SU-DHL-6 (cell line): ENCODE measurements at regions not wholly inside any gene's neighbourhood (a gene's known extent, or its start where the extent isn't known, plus 50 kb on each side); places are given as distances from the start of the nearest gene placed in this dataset.

Experiments
- EZH2phosphoT487 ChIP-seq: fragments of 200-600 bp; sonication (generic), shearing (Covaris generic); conservative IDR thresholded peaks from 2 replicates; pipeline ENCODE4 v1.6.1; 2018; ENCODE audit warnings: mild to moderate bottlenecking, antibody characterized with exemption, low read length, moderate library complexity, mixed read lengths
- TF ChIP-seq, protein P1 (sequence below): fragments of 200-600 bp; sonication (generic); IDR thresholded peaks from one replicate; pipeline ENCODE4 v1.5.1; 2017; ENCODE audit warnings: antibody characterized with exemption, mild to moderate bottlenecking, low read length, moderate library complexity; ENCODE audit not compliant: insufficient read depth, poor library complexity, severe bottlenecking

DNA sequence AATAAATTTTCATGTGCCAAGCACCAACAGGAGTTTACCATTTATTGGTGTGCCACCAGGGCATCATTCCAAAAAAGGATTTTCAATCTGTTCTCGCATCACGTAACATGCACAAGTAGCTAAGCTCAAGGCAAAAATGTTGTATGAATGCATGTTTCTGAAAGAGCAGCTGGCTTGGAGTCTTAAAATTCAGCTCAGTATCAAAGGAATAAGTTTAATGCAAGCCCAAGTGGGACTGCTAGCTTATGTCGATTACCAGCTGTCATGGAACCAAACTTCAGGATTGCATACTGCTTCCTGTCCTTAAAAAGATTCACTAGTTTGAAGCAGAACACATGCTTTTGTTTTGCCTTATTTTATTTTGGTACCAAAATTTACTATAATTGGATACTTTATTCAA is 437.0 kb downstream of the FSCB start:
- TF ChIP-seq, protein P1, sequence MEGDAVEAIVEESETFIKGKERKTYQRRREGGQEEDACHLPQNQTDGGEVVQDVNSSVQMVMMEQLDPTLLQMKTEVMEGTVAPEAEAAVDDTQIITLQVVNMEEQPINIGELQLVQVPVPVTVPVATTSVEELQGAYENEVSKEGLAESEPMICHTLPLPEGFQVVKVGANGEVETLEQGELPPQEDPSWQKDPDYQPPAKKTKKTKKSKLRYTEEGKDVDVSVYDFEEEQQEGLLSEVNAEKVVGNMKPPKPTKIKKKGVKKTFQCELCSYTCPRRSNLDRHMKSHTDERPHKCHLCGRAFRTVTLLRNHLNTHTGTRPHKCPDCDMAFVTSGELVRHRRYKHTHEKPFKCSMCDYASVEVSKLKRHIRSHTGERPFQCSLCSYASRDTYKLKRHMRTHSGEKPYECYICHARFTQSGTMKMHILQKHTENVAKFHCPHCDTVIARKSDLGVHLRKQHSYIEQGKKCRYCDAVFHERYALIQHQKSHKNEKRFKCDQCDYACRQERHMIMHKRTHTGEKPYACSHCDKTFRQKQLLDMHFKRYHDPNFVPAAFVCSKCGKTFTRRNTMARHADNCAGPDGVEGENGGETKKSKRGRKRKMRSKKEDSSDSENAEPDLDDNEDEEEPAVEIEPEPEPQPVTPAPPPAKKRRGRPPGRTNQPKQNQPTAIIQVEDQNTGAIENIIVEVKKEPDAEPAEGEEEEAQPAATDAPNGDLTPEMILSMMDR: no peak
- TF ChIP-seq EZH2phosphoT487: no peak
